Fibroblast of skin of back (primary cell): ENCODE measurements at regions not wholly inside any gene's neighbourhood (a gene's known extent, or its start where the extent isn't known, plus 50 kb on each side); places are given as distances from the start of the nearest gene placed in this dataset.
"Not testable (repeated sequence)": the region's sequence is repeated elsewhere in the genome, so short reads cannot be mapped to it uniquely, and the experiment has no call there.

Experiments
- DNase-seq: peaks from one replicate; pipeline ENCODE4 v3.0.0-alpha.2; 2013

- no peak for DNase-seq
These were observed 360.7 kb upstream of the CDH10 start for GRCh38 chr5:25005431-25005830.

GRCh38 chr5:25002371-25002770 is 357.6 kb upstream of the CDH10 start:
- DNase-seq = no peak

GRCh38 chr5:24999732-25000131 is 355.0 kb upstream of the CDH10 start:
- no peak for DNase-seq

GRCh38 chr5:24998641-24999040 is 353.9 kb upstream of the CDH10 start:
- DNase-seq = no peak

GRCh38 chr5:24986326-24986725 is 341.5 kb upstream of the CDH10 start:
- no peak for DNase-seq

DNA sequence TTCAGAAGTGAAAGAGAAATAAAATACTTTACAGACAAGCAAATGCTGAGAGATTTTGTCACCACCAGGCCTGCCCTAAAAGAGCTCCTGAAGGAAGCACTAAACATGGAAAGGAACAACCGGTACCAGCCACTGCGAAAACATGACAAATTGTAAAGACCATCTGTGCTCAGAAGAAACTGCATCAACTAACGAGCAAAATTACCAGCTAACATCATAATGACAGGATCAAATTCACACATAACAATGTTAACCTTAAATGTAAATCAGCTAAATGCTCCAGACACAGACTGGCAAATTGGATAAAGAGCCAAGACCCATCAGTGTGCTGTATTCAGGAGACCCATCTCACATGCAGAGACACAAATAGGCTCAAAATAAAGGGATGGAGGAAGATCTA is 333.8 kb upstream of the CDH10 start:
- not testable (repeated sequence) for DNase-seq

GRCh38 chr5:24963611-24964010 is 318.8 kb upstream of the CDH10 start:
- DNase-seq = no peak

DNA sequence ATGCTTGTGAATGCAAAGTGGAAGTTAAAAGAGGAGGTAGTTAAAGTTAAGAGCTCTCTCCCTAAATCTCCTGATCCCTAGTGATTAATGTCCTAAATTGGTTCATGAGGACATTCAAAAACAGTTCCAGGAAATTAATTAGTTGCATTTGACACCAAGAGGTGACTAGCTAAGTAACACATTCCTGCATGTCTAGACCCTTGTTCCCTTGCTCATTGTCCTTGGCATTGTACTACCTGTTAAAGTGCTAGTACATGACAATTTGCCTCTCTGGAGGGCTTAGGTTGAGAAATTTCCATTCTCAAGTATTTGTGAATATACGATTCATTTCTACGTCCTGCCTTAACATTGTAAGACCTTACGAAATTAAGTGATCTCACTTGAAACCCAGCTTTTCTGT is 278.6 kb upstream of the CDH10 start:
- DNase-seq = no peak

DNA sequence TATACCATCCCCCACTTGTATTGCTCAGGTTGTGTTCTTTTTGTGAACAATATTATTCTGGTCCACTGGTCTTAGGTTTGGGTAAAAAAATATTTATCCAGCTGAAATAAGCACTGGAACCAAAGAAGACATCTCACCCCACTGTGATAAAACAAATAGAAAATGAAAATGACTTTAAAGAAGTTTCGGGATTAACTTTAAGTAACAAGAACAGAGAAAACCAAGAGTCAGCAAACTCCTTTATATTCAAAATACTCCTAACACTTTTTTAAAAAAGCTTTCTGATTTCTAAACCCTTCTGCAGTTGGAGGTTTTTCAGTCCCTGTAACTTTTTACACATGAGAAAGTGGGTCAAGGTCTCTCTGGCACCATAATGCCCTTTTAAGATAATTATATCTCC is 273.9 kb upstream of the CDH10 start:
- no peak for DNase-seq

- no peak for DNase-seq
These were observed 272.1 kb upstream of the CDH10 start for GRCh38 chr5:24916863-24917262.

DNA sequence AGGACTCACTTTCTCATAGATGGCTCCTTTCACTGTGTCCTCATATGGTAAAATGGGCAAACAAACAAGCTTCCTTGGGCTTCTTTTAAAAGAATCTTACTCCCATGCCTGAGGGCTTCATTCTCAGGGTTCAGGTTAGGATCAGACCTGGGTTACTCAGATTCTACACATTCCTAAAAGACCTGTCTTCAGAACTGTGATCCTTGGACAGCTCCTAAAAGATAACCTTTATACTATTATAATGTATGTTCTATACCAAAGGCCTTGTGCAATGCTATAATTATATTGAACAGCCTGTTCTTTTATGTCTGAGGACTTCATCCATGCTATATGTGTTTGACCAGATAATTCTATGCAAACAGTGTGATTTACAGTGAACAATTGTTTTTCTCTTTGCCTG is 264.4 kb upstream of the CDH10 start:
- no peak for DNase-seq

DNA sequence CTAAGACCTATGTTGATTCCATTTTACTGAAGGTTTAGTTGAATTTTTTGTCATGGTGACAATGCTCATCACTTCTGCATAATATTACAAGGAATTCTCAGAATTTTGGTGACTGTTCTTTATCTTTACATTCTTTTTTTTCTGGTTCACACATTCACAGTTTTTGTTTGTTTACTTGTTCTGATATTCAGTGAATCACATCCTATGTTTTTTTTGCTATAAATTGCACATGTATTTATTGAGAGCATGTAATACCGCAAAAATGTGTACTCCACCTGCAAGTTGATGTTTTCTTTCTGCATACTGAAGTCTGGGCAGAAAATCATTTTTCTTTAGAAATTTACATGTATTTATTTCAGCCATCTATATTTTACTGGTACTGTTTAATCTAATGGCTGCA is 261.9 kb upstream of the CDH10 start:
- no peak for DNase-seq

DNA sequence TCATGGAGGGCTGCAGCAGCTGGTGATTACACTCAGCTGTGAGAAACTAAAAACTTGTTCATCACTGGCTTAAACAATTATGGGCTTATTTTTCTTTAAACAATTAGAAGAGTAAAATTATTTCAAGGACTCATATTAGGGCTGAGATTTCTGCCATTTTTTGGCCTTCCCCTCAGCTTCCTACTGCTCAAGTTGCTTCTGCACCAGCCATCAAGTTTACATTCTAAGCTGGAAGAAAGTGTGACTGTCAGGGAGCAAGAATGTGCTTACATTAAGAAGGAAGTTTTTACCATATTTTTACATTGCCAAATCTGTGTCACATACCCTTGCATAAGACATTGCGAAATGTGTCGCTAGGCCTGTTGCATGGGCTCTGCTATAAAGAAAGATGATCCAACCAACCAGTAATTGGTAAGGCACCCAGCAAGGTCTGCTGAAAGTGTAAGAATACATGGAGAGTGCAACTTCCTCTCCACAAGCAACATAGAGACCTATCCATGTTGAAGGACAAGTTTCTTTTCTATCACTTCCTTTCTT is 260.3 kb upstream of the CDH10 start:
- DNase-seq = peak; percentile 2

DNA sequence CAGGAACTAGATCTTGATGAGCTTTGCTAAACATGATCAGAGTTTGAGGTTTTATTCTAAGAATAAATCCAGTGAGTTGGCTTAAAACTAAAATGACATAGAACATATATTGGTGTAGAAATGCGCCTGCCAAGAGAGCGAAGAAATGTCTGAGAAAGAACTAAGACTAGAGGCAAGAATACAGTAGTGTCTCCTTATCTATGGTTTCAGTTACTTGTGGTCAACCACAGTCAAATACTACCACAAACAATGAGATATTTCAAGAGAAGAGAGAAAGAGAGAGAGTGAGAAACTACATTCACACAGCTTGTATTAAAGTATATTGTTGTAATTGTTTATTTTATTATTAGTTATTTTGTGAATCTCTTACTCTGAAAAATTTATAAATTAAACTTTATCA is 254.4 kb upstream of the CDH10 start:
- no peak for DNase-seq

DNA sequence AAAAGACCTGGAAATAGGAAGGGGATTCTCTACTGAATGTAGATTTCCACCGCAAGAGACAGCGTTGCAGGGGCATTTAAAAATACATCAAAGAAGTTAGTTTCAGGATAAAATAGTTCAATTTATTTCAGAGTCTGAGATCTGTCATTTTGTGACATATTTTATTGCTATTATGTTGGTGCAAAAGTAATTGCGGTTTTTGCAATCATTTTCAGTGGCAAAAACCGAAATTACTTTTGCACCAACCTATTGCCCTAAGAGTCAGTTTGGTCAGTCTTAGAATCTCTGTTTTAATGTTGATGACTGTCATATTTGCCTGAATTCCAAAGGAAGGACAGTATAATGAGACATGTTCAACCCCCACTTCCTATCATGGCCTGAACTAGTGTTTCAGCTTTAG is 219.5 kb upstream of the CDH10 start:
- no peak for DNase-seq

DNA sequence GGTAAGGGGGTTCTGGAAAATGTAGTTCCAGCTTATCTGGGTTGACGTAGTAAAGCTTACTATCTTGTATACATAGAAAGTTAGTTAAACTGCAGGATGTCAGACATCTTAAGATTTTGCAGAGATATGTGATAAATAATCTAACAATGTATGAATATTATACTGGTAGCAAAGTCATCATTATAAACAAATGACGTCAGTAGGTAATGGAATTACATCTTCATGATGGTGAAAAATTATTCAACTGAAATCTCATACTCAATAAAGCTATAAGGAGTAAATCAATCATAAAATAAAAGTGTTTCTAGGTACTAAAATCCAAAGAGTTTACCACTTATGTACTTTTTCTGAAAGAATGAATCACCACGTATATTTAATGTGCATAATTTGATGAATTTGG is 217.3 kb upstream of the CDH10 start:
- no peak for DNase-seq

- no peak for DNase-seq
These were observed 210.7 kb upstream of the CDH10 start for GRCh38 chr5:24855485-24855884.

DNA sequence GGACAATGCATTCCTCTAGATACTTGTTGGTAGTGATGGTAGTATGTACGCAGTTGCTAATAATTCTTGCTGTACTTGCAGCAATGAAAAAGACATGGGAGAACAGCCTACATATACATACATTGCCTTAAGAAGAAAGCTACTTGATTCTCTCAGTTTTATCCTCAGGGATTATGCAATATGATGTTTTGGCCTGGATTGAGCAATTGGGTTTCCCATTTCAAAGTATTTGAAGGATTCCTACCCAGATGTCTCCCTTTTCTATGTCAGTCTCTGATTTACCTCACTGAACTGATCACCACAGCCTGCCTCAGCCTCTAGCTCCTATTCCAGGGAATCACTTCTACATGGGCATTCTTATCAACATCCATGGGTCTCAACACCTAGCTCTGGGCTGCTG is 210.1 kb upstream of the CDH10 start:
- no peak for DNase-seq

DNA sequence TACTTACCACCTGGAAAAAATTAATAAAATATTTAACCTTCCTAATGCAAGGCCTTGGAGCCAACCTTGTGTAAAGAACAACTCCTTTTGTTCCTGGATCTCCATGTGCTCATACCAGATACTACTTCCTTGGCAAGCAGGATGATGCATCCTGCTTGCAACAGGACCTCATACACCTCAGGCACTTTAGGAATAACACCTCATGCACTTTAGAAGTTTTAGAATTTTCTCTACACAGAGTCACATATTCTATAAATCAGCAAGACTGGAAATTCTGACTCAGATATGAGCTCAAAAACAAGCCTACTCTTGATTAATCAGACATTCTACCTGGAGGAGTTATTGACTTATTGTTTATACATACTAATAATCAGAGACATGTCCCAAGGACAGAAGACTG is 209.6 kb upstream of the CDH10 start:
- DNase-seq = no peak

DNA sequence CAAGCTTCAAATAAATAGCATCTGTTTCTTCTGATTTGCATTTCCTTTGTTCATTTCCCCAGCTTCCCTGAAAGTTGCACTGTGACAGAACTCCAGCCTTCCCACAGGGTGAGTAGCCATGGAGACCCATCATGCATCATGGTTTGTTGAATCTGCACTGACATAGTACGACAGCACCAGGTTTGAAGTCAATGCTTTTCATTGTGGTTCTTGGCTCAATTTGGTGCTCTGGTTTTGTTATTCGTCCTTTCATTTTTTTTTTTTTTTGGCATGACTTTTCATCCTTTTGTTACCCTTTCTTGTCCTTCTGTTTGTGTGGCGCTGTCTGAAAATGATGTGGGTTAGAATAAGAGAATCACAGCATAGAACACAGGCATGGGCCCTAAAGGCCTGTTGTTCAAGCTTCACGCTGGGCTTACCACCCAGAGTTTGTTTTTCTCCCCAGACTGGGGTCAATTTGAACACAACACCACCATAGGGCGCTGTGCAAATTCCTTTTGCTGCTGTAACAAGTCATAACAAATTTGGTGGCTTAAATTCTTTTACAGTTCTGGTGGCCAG is 206.2 kb upstream of the CDH10 start:
- DNase-seq = no peak

DNA sequence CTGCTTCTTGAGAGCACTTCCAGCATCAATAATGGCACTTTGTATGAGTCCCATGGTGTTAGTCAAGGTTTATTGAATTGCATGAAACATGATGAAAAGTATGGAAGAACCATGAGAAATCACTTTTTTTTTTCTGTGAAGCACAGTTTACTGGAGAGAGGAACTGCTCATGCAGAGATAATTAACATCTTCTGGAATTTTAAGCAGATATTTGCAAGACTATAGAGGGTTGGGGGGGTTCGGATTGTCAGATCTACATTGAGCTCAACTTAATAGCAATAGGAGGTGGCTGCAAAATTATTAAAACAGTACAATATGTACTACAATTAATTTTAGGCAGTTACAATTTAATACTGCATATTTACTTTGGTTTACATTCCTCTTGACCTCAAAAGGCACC is 204.4 kb upstream of the CDH10 start:
- DNase-seq = no peak

DNA sequence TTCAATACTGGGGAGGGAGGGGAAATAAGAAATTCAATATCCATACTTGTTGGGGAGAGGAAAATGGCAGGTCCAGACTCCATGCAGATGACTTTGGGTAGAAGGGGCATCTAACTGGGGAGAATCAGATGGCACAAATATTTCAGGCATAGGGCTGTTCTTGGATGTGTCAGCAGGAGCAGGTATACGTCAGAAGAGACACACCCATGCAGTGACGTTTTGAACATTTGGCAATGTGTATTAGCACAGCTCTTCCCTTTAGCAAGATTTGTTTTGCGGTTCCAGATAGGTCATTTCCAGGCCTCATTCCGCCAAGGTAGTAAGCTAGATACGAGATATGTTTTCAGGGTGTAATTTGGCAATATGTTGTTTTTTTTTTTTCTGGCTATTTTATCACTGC is 187.2 kb upstream of the CDH10 start:
- DNase-seq = no peak

- DNase-seq = no peak
These were observed 178.8 kb upstream of the CDH10 start for GRCh38 chr5:24823625-24824024.

DNA sequence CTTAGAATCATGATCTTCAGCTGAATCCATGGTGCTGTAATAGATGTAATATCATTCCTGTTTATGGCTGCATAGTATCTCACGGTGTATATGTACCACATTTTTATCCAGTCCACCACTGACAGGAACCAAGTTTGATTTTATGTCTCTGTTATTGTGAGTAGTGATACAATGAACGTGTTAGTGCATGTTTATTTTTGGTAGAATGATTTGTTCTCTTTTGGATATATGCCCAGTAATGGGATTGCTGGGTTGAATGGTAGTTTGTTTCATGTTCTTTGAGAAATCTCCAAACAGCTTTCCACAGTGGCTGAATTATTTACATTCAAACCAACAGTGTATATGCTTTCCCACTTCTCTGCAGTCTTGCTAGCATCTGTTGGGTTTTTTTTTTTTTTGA is 175.1 kb upstream of the CDH10 start:
- DNase-seq = no peak

GRCh38 chr5:24817966-24818365 is 173.2 kb upstream of the CDH10 start:
- no peak for DNase-seq
